Colon (tissue), 2 donors: ENCODE measurements at regions not wholly inside any gene's neighbourhood (a gene's known extent, or its start where the extent isn't known, plus 50 kb on each side); places are given as distances from the start of the nearest gene placed in this dataset.
"Not testable (repeated sequence)": the region's sequence is repeated elsewhere in the genome, so short reads cannot be mapped to it uniquely, and the experiment has no call there.

Experiments
- FAIRE-seq: peaks from 2 replicates; lab custom pipeline; 2012; peaks lifted over from hg19 to GRCh38; lab: Jason Lieb, UNC
- donor health status: control.
- donor health status: control.

GRCh38 chr4:138892483-138893407 is 122.8 kb upstream of the NOCT start:
- no peak for FAIRE-seq

GRCh38 chr4:138891631-138892031 is 124.0 kb upstream of the NOCT start:
- no peak for FAIRE-seq

- FAIRE-seq: no peak
Observed at GRCh38 chr4:138890891-138891570, 124.5 kb upstream of the NOCT start.

- FAIRE-seq: no peak
Observed at GRCh38 chr4:138889216-138889615, 126.4 kb upstream of the NOCT start.

GRCh38 chr4:138887741-138888140 is 127.8 kb upstream of the NOCT start:
- no peak for FAIRE-seq

GRCh38 chr4:138887341-138887740 is 128.2 kb upstream of the NOCT start:
- no peak for FAIRE-seq

- no peak for FAIRE-seq
Observed at GRCh38 chr4:138879757-138880156, 135.8 kb upstream of the NOCT start.

- no peak for FAIRE-seq
Observed at GRCh38 chr4:138875891-138876608, 139.5 kb upstream of the NOCT start.

GRCh38 chr4:138871555-138871875 is 144.1 kb upstream of the NOCT start:
- no peak for FAIRE-seq

GRCh38 chr4:138870737-138871554 is 144.6 kb upstream of the NOCT start:
- no peak for FAIRE-seq

GRCh38 chr4:138869631-138870030 is 145.9 kb upstream of the NOCT start:
- FAIRE-seq: no peak

GRCh38 chr4:138869165-138869564 is 146.4 kb upstream of the NOCT start:
- no peak for FAIRE-seq

- FAIRE-seq: no peak
Observed at GRCh38 chr4:138868562-138868961, 147.0 kb upstream of the NOCT start.

GRCh38 chr4:138867404-138867803 is 148.2 kb upstream of the NOCT start:
- no peak for FAIRE-seq

GRCh38 chr4:138866314-138866713 is 149.3 kb upstream of the NOCT start:
- FAIRE-seq: no peak

GRCh38 chr4:138865765-138866164 is 149.8 kb upstream of the NOCT start:
- no peak for FAIRE-seq

- no peak for FAIRE-seq
Observed at GRCh38 chr4:138864961-138865720, 150.4 kb upstream of the NOCT start.

- no peak for FAIRE-seq
Observed at GRCh38 chr4:138863160-138863559, 152.4 kb upstream of the NOCT start.

GRCh38 chr4:138861135-138861534 is 154.4 kb upstream of the NOCT start:
- FAIRE-seq: no peak

GRCh38 chr4:138860357-138860756 is 155.2 kb upstream of the NOCT start:
- not testable (repeated sequence) for FAIRE-seq

- no peak for FAIRE-seq
Observed at GRCh38 chr4:138859254-138859653, 156.3 kb upstream of the NOCT start.
